Ovary (tissue), 3 donors: ENCODE measurements at regions not wholly inside any gene's neighbourhood (a gene's known extent, or its start where the extent isn't known, plus 50 kb on each side); places are given as distances from the start of the nearest gene placed in this dataset.

ENCODE experiments used
- POLR2A ChIP-seq: fragments of 450-650 bp; IDR thresholded peaks from one replicate; pipeline ENCODE4 v1.6.1; 2017; ENCODE audit warnings: antibody characterized with exemption, mild to moderate bottlenecking, moderate library complexity
- TF ChIP-seq, protein P1 (sequence below), 3 donors: fragments of 450-650 bp in 2 of 3; fragments of 200-600 bp in 1 of 3; IDR thresholded peaks; one replicate each; pipeline versions ENCODE4 v1.5.1 to v1.8.0; 2016 to 2022; ENCODE audit warnings: antibody characterized with exemption in 3 of 3, mild to moderate bottlenecking in 1 of 3
- donor health status: DM: no; HTN: no; CAD: no.

GRCh38 chr6:6730831-6731230 is 142.3 kb downstream of the LY86 start:
- TF ChIP-seq, protein P1, sequence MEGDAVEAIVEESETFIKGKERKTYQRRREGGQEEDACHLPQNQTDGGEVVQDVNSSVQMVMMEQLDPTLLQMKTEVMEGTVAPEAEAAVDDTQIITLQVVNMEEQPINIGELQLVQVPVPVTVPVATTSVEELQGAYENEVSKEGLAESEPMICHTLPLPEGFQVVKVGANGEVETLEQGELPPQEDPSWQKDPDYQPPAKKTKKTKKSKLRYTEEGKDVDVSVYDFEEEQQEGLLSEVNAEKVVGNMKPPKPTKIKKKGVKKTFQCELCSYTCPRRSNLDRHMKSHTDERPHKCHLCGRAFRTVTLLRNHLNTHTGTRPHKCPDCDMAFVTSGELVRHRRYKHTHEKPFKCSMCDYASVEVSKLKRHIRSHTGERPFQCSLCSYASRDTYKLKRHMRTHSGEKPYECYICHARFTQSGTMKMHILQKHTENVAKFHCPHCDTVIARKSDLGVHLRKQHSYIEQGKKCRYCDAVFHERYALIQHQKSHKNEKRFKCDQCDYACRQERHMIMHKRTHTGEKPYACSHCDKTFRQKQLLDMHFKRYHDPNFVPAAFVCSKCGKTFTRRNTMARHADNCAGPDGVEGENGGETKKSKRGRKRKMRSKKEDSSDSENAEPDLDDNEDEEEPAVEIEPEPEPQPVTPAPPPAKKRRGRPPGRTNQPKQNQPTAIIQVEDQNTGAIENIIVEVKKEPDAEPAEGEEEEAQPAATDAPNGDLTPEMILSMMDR (IDR thresholded peaks at IDR 0.05), result no peak
- TF ChIP-seq POLR2A, result no peak
